H9 (cell line): ENCODE measurements at regions not wholly inside any gene's neighbourhood (a gene's known extent, or its start where the extent isn't known, plus 50 kb on each side); places are given as distances from the start of the nearest gene placed in this dataset.

ENCODE experiments used
- DNase-seq: peaks from one replicate; pipeline ENCODE4 v3.0.0-alpha.2; 2017
- H2AFZ ChIP-seq: one replicate; pipeline ENCODE4 v1.6.1; 2013; ENCODE audit warnings: mild to moderate bottlenecking, low read length, control low read depth, moderate library complexity
- H2AK5ac ChIP-seq: 2 replicates; pipeline ENCODE4 v1.6.1; 2013; ENCODE audit warnings: low read length, control low read depth, mixed read lengths; ENCODE audit not compliant: insufficient read length
- H2BK120ac ChIP-seq: one replicate; pipeline ENCODE4 v1.6.1; 2013; ENCODE audit warnings: low read depth, mild to moderate bottlenecking, low read length, control low read depth, inconsistent platforms; ENCODE audit not compliant: poor library complexity, severe bottlenecking
- H2BK12ac ChIP-seq: 2 replicates; pipeline ENCODE4 v1.6.1; 2013; ENCODE audit warnings: low read length, control low read depth, mixed read lengths, low read depth; ENCODE audit not compliant: insufficient read length
- H2BK15ac ChIP-seq: 2 replicates; pipeline ENCODE4 v1.6.1; 2013; ENCODE audit warnings: low read depth, low read length, control low read depth
- H2BK20ac ChIP-seq: one replicate; pipeline ENCODE4 v1.6.1; 2013; ENCODE audit warnings: low read depth, mild to moderate bottlenecking, low read length, control low read depth, inconsistent platforms; ENCODE audit not compliant: poor library complexity, severe bottlenecking
- H2BK5ac ChIP-seq: 2 replicates; pipeline ENCODE4 v1.6.1; 2013; ENCODE audit warnings: low read length, control low read depth, mixed read lengths; ENCODE audit not compliant: insufficient read length
- H3K14ac ChIP-seq: 2 replicates; pipeline ENCODE4 v1.6.1; 2013; ENCODE audit warnings: low read length, control low read depth; ENCODE audit not compliant: insufficient read depth
- H3K18ac ChIP-seq: 2 replicates; pipeline ENCODE4 v1.6.1; 2013; ENCODE audit warnings: low read depth, mild to moderate bottlenecking, mixed read lengths, low read length, control low read depth; ENCODE audit not compliant: insufficient read length
- H3K23ac ChIP-seq: 2 replicates; pipeline ENCODE4 v1.6.1; 2013; ENCODE audit warnings: low read length, control low read depth, mixed read lengths, low read depth; ENCODE audit not compliant: insufficient read length
- H3K23me2 ChIP-seq: 2 replicates; pipeline ENCODE4 v1.6.1; 2013; ENCODE audit warnings: low read depth, mild to moderate bottlenecking, mixed read lengths, low read length, control low read depth; ENCODE audit not compliant: insufficient read length, poor library complexity, severe bottlenecking
- H3K27ac ChIP-seq: 2 replicates; pipeline ENCODE4 v1.5.1; 2013; ENCODE audit warnings: low read length, control low read depth, mixed read lengths, low read depth; ENCODE audit not compliant: insufficient read length
- H3K27me3 ChIP-seq: 2 replicates; pipeline ENCODE4 v1.6.1; 2013; ENCODE audit warnings: low read length, control low read depth, inconsistent platforms; ENCODE audit not compliant: insufficient read depth
- H3K4ac ChIP-seq: 2 replicates; pipeline ENCODE4 v1.6.1; 2013; ENCODE audit warnings: low read depth, mild to moderate bottlenecking, control low read depth, inconsistent platforms, low read length, moderate library complexity
- H3K4me1 ChIP-seq: 2 replicates; pipeline ENCODE4 v1.6.1; 2013; ENCODE audit warnings: low read length, control low read depth, inconsistent platforms; ENCODE audit not compliant: insufficient read depth
- H3K4me2 ChIP-seq: 2 replicates; pipeline ENCODE4 v1.6.1; 2013; ENCODE audit warnings: low read length, control low read depth, mixed read lengths; ENCODE audit not compliant: insufficient read length, insufficient read depth
- H3K56ac ChIP-seq: 2 replicates; pipeline ENCODE4 v1.6.1; 2013; ENCODE audit warnings: low read depth, mild to moderate bottlenecking, mixed read lengths, low read length, control low read depth; ENCODE audit not compliant: insufficient read length
- H3K79me1 ChIP-seq: 2 replicates; pipeline ENCODE4 v1.6.1; 2013; ENCODE audit warnings: low read depth, mild to moderate bottlenecking, moderate library complexity, low read length, control low read depth, inconsistent platforms; ENCODE audit not compliant: insufficient read depth, poor library complexity, severe bottlenecking
- H3K79me2 ChIP-seq: 2 replicates; pipeline ENCODE4 v1.6.1; 2013; ENCODE audit warnings: low read length, control low read depth, inconsistent platforms; ENCODE audit not compliant: insufficient read depth
- H3K9ac ChIP-seq: 2 replicates; pipeline ENCODE4 v1.6.1; 2013; ENCODE audit warnings: low read length, control low read depth, mixed read lengths; ENCODE audit not compliant: insufficient read length; ENCODE audit errors: extremely low read depth
- H3K9me3 ChIP-seq: one replicate; pipeline ENCODE4 v1.6.1; 2013; ENCODE audit warnings: low read depth, low read length, inconsistent platforms; ENCODE audit not compliant: control insufficient read depth
- H3T11ph ChIP-seq: one replicate; pipeline ENCODE4 v1.6.1; 2013; ENCODE audit warnings: mild to moderate bottlenecking, low read length, control low read depth, inconsistent platforms
- H4K20me1 ChIP-seq: one replicate; pipeline ENCODE4 v1.6.1; 2013; ENCODE audit not compliant: control insufficient read depth, insufficient read length, insufficient read depth
- H4K5ac ChIP-seq: 2 replicates; pipeline ENCODE4 v1.6.1; 2013; ENCODE audit warnings: low read depth, mild to moderate bottlenecking, mixed read lengths, low read length, control low read depth; ENCODE audit not compliant: insufficient read length
- H4K8ac ChIP-seq: replicated peaks from 2 replicates; pipeline ENCODE4 v1.6.1; 2013; ENCODE audit warnings: low read length, control low read depth, mixed read lengths, low read depth; ENCODE audit not compliant: insufficient read length
- H4K91ac ChIP-seq: 2 replicates; pipeline ENCODE4 v1.6.1; 2013; ENCODE audit warnings: low read depth, mild to moderate bottlenecking, moderate library complexity, mixed read lengths, low read length, control low read depth; ENCODE audit not compliant: insufficient read length
- H3K27ac Mint-ChIP-seq, 3 experiments: 2 replicates in 2 of 3; 3 replicates in 1 of 3; pipeline ENCODE4 v1.8.0; 2020 to 2021; ENCODE audit warnings: mixed read lengths in 3 of 3, mild to moderate bottlenecking in 1 of 3, moderate library complexity in 1 of 3
- H3K27me3 Mint-ChIP-seq: 2 replicates; pipeline ENCODE4 v1.8.0; 2021; ENCODE audit warnings: low read depth, mild to moderate bottlenecking, moderate library complexity, mixed read lengths
- H3K36me3 Mint-ChIP-seq, 3 experiments: 2 replicates in 2 of 3; 3 replicates in 1 of 3; pipeline ENCODE4 v1.8.0; 2020 to 2021; ENCODE audit warnings: low read depth in 3 of 3, mixed read lengths in 3 of 3; ENCODE audit not compliant: insufficient read depth in 1 of 3
- H3K4me1 Mint-ChIP-seq, 2 experiments: 2 replicates each; pipeline ENCODE4 v1.8.0; 2020; ENCODE audit warnings: mixed read lengths in 2 of 2
- H3K4me3 Mint-ChIP-seq, 2 experiments: 2 replicates in 1 of 2; 3 replicates in 1 of 2; pipeline ENCODE4 v1.8.0; 2020 to 2021; ENCODE audit warnings: mild to moderate bottlenecking in 2 of 2, mixed read lengths in 2 of 2, moderate library complexity in 1 of 2
- H3K9me3 Mint-ChIP-seq, 2 experiments: 2 replicates in 1 of 2; 3 replicates in 1 of 2; pipeline ENCODE4 v1.8.0; 2020; ENCODE audit warnings: mild to moderate bottlenecking in 2 of 2, mixed read lengths in 2 of 2, moderate library complexity in 1 of 2
- WGBS: extraction: QIAGEN DNeasy Blood & Tissue Kit; methylation state at CpG from one replicate; pipeline ENCODE4 v1.1.7; 2013; ENCODE audit warnings: missing lambda C conversion rate, low lambda C conversion rate, mixed read lengths; ENCODE audit not compliant: insufficient read length; ENCODE audit errors: extremely low coverage; 5-methylcytosine and 5-hydroxymethylcytosine counted together
- TF ChIP-seq, protein P1 (sequence below): fragments of 200-600 bp; sonication (generic); conservative IDR thresholded peaks from 3 replicates; pipeline ENCODE4 v1.8.0; 2021; ENCODE audit warnings: antibody characterized with exemption, mild to moderate bottlenecking

DNA sequence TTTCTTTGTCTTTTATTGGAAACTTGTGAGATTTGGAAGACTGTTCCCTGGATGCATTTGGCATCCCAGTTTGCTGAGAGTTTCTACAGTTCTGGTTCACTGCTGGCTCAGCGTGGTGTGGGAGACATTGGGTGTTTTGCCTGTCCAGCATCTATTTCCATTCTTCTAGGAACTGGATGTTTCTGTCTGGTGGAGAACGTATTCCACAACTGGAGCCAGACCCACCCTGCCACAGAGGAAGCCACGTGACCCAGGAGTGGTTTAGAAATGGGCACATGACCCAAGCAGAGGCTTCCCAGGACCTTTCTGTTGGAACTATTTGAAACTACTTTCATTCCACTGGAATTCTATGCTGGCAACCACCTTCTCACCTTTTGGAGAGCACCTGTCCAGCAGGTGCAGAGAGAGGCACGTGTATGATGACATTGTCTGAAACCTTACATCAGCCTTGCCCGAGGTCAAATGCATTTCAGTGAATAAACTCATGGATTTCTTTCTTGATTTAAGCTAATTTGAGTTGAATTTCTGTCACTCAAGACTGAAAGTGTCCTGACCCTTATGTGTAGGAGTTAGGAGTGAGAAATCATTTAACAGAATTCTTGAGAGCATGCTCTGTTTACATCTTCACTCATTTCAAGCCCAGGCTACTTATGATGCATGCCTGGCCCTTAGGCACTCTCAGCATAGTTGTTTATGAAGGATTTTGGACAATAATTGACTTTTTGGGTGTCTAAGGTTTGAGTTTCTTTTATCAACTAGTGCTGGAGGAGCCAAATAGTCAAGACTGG lies 121.8 kb downstream of the AKAP11 start:
- Histone ChIP-seq H4K91ac (no peak overlapping the region), H3T11ph (no peak overlapping the region), H3K9me3 (no peaks in the 10 kb centered on the region), H3K14ac (no peak overlapping the region), H3K27me3 (no peaks in the 10 kb centered on the region), H2AFZ (no peak overlapping the region), H3K79me2 (no peaks in the 10 kb centered on the region), H2BK20ac (no peak overlapping the region), H3K27ac (no peak overlapping the region), H3K9ac (no peak overlapping the region), H3K18ac (no peak overlapping the region), H2BK15ac (no peak overlapping the region), H3K4me2 (no peak overlapping the region), H4K5ac (no peak overlapping the region), H3K23me2 (no peaks in the 10 kb centered on the region), H3K4me1 (no peaks in the 10 kb centered on the region), H3K4ac (no peak overlapping the region), H3K23ac (no peak overlapping the region), H2BK5ac (no peak overlapping the region), H4K8ac (no peak overlapping the region), H4K20me1 (no peaks in the 10 kb centered on the region), H2AK5ac (no peak overlapping the region), H3K79me1 (no peaks in the 10 kb centered on the region), H2BK120ac (no peak overlapping the region), H3K56ac (no peak overlapping the region), H2BK12ac (no peak overlapping the region)
- Mint-ChIP-seq H3K27ac (no peak overlapping the region), H3K4me3 (no peak overlapping the region), H3K27me3 (no peaks in the 10 kb centered on the region), H3K36me3 (peaks cover 0 to 1% (median 0%) of the 10 kb centered on the region in 3 experiments; a peak in 2 of 7 replicates), H3K9me3 (no peaks in the 10 kb centered on the region; a peak in 2 of 5 replicates), H3K4me1 (peaks cover 11 to 12% of the 10 kb centered on the region in 2 experiments)
- DNase-seq = no peak
- no CpG with 5 or more reads among the region's 5 CpGs for WGBS
- TF ChIP-seq, protein P1, sequence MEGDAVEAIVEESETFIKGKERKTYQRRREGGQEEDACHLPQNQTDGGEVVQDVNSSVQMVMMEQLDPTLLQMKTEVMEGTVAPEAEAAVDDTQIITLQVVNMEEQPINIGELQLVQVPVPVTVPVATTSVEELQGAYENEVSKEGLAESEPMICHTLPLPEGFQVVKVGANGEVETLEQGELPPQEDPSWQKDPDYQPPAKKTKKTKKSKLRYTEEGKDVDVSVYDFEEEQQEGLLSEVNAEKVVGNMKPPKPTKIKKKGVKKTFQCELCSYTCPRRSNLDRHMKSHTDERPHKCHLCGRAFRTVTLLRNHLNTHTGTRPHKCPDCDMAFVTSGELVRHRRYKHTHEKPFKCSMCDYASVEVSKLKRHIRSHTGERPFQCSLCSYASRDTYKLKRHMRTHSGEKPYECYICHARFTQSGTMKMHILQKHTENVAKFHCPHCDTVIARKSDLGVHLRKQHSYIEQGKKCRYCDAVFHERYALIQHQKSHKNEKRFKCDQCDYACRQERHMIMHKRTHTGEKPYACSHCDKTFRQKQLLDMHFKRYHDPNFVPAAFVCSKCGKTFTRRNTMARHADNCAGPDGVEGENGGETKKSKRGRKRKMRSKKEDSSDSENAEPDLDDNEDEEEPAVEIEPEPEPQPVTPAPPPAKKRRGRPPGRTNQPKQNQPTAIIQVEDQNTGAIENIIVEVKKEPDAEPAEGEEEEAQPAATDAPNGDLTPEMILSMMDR = no peak
